BJ (cell line): ENCODE measurements at regions not wholly inside any gene's neighbourhood (a gene's known extent, or its start where the extent isn't known, plus 50 kb on each side); places are given as distances from the start of the nearest gene placed in this dataset.

ENCODE experiments used
- CTCF ChIA-PET: fragments of 350-600 bp; formaldehyde crosslinking; extraction: SDS; loops from one replicate; lab custom pipeline; 2021; ENCODE audit warnings: antibody characterized with exemption, inconsistent platforms; lab: Yijun Ruan, JAX
- POLR2A ChIA-PET: fragments of 300-600 bp; sonication (Branson Sonifier 250); formaldehyde crosslinking; extraction: SDS; loops from one replicate; lab custom pipeline; 2021; ENCODE audit warnings: antibody characterized with exemption; lab: Charles Lee
- DNase-seq: peaks from one replicate; pipeline ENCODE4 v3.0.0-alpha.2; 2011; ENCODE audit warnings: low read depth
- H3K27me3 ChIP-seq: 2 replicates; pipeline ENCODE4 v1.6.0; 2011; ENCODE audit warnings: low read length; ENCODE audit not compliant: control insufficient read depth, insufficient read depth
- H3K36me3 ChIP-seq: 2 replicates; pipeline ENCODE4 v1.5.1; 2011; ENCODE audit warnings: low read length; ENCODE audit not compliant: control insufficient read depth, insufficient read depth
- H3K4me3 ChIP-seq: 2 replicates; pipeline ENCODE4 v1.5.1; 2011; ENCODE audit warnings: low read depth, mild to moderate bottlenecking, control low read depth, low read length
- TF ChIP-seq, protein P1 (sequence below): IDR thresholded peaks from 2 replicates; pipeline ENCODE4 v1.5.1; 2011; ENCODE audit warnings: low read depth, mild to moderate bottlenecking, control low read depth, inconsistent platforms, low read length, moderate library complexity; ENCODE audit not compliant: insufficient read depth

DNA sequence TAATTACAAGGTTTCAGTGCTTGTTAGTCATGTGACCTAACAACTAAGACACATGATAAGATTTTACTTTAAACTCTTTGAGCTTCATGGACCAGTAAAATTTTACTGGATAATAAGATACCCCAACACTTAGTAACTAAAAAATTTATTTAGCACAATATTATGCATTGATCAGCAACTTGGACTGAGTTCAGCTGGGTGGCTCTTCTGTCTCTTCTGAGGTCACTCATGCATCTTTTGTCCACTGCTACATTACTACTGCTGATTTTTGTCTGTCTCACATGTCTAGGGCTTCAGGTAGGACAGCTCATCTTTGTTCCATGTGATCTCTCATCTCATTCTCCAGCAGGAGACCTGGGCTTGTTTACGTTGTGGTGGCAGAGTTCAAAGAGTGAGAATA, 370.2 kb upstream of the TMTC1 start:
- no peak for DNase-seq
- H3K27me3 ChIP-seq = no peaks in the 10 kb centered on the region
- no peak overlapping the region for H3K4me3 ChIP-seq
- ChIA-PET POLR2A (no interaction called here), CTCF (no interaction called here)
- TF ChIP-seq, protein P1, sequence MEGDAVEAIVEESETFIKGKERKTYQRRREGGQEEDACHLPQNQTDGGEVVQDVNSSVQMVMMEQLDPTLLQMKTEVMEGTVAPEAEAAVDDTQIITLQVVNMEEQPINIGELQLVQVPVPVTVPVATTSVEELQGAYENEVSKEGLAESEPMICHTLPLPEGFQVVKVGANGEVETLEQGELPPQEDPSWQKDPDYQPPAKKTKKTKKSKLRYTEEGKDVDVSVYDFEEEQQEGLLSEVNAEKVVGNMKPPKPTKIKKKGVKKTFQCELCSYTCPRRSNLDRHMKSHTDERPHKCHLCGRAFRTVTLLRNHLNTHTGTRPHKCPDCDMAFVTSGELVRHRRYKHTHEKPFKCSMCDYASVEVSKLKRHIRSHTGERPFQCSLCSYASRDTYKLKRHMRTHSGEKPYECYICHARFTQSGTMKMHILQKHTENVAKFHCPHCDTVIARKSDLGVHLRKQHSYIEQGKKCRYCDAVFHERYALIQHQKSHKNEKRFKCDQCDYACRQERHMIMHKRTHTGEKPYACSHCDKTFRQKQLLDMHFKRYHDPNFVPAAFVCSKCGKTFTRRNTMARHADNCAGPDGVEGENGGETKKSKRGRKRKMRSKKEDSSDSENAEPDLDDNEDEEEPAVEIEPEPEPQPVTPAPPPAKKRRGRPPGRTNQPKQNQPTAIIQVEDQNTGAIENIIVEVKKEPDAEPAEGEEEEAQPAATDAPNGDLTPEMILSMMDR = no peak
- H3K36me3 ChIP-seq = no peaks in the 10 kb centered on the region

GRCh38 chr12:30152705-30153104, 369.0 kb upstream of the TMTC1 start:
- TF ChIP-seq, protein P1 = no peak
- Histone ChIP-seq H3K36me3 (no peaks in the 10 kb centered on the region), H3K27me3 (no peaks in the 10 kb centered on the region), H3K4me3 (no peak overlapping the region)
- CTCF ChIA-PET = no interaction called here
- POLR2A ChIA-PET = no interaction called here
- DNase-seq = no peak

DNA sequence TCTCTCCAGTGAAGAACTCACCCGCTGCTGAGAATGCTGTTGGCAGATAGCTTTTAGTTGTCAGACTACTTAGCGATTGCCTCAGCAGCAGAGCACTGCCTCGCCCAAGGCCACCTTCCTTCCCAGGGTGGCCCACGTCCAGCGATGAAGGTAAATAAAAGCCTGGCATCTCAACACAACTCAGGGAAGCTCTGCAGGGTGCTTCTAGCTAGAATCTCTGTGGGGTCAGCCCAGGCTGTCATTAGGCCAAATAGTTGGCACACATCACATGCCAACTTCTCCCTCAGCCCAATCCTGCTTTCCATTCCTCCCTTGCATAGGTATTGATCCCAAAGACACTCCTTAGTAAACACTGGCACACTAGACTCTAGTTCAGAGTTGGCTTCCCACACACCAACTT, 368.1 kb upstream of the TMTC1 start:
- Histone ChIP-seq H3K27me3 (no peaks in the 10 kb centered on the region), H3K36me3 (no peaks in the 10 kb centered on the region), H3K4me3 (no peak overlapping the region)
- ChIA-PET POLR2A (no interaction called here), CTCF (interaction anchor here (0.7 kb wide), 1 partner anchor 28 kb away, joined by 3 read pairs; no protein-coding TSS in a partner anchor)
- DNase-seq = no peak
- TF ChIP-seq, protein P1 = no peak

GRCh38 chr12:30146561-30146960, 362.8 kb upstream of the TMTC1 start:
- no peak overlapping the region for H3K4me3 ChIP-seq
- ChIA-PET POLR2A (no interaction called here), CTCF (no interaction called here)
- no peaks in the 10 kb centered on the region for H3K36me3 ChIP-seq
- TF ChIP-seq, protein P1 = no peak
- DNase-seq = no peak
- no peaks in the 10 kb centered on the region for H3K27me3 ChIP-seq

GRCh38 chr12:30145684-30146032, 361.9 kb upstream of the TMTC1 start:
- DNase-seq = no peak
- ChIA-PET POLR2A (no interaction called here), CTCF (interaction anchor here (1.5 kb wide), 1 partner anchor 16 kb away, joined by 5 read pairs; no protein-coding TSS in a partner anchor)
- Histone ChIP-seq H3K36me3 (no peaks in the 10 kb centered on the region), H3K27me3 (no peaks in the 10 kb centered on the region), H3K4me3 (no peak overlapping the region)
- TF ChIP-seq, protein P1 = no peak
